GM21447 (cell line): ENCODE measurements at regions not wholly inside any gene's neighbourhood (a gene's known extent, or its start where the extent isn't known, plus 50 kb on each side); places are given as distances from the start of the nearest gene placed in this dataset.

ENCODE experiments used
- ATAC-seq: cut with Tn5 transposase; IDR thresholded peaks from one replicate; pipeline ENCODE4 v1.9.1; 2021; ENCODE audit not compliant: unreplicated experiment

DNA sequence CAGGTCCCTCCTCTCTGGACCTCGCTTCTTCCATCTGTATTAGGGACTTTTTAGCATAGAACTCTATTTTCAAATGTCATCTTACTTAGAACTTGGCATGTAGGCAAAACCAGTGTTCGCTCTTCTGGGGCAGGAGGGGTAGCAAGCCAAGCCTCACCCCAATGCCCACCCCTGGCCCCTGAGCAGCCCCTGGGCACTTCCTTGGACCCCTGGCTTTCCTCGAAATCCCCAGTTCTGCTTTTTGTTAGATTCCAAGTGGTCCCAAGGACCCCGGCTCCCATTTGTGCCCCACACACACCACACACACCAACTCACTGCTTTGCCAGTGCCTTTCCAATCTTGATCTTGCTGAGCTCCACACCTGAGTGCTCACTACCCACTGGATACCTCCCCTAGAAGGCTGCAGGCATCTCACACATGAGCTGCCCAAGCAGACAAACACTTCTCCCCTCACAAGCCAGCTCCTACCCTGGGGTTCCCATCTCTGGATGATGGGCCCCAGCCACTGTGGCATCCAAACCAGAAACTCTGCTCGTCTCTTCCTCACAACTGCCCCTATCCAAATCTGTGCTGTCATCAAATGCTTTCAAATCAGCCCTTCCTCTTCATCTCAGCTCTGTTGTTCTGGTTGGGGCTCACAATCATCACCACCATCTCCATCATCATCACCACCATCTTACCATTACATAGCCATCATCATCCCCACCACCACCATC is 167.9 kb upstream of the ZMIZ1 start:
- no peak for ATAC-seq

- ATAC-seq, result no peak
Observed at GRCh38 chr10:78901694-78902093, 167.1 kb upstream of the ZMIZ1 start.

DNA sequence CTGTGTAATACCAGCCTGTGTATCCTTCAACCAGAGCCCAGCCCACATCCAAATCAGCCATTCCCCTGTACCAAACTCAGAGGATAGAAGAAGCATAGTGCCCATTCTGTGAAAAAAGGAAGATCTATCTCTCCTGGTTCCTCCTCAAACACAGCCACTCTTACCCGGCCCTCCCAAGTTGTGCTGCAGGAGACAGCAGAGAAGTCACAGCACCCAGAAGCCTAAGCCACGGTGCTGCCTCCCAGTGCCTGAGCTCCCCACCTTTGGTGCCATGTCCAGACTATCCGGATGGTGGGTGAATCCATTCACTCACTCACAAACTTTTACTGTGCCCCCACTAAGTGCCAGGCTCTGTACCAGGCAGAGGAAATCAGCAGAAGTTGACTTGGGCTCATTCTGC is 166.0 kb upstream of the ZMIZ1 start:
- no peak for ATAC-seq

DNA sequence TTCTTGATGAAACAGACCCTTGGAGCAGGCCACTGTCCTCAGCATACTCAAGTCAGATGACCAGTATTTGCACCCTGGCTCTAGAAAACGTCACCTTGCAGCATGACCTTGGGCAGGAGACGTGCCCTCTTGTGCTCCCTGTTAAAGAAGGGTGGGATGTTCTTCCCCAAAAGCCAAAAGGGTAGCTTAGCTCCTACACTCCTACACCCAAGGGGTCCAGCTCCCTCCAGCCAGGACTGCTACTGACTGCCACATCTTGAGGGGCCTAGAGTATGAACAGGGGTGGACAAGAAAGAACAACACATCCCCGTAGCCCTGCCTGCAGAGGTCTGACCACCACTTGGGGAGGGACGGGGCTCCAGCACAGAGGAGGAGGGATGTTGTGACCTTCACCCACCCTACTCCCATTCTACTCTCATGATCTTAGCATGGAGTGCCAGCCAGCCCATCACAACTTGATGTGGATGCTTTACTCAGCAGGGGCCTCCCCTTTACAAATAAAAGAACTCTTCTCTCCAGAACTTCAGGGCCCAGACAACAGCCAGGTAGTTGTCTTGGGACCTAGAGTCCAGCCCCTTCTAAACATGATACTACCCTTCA is 165.3 kb upstream of the ZMIZ1 start:
- ATAC-seq, result no peak

GRCh38 chr10:78904196-78904595 is 164.6 kb upstream of the ZMIZ1 start:
- ATAC-seq, result no peak

- no peak for ATAC-seq
Observed at GRCh38 chr10:78905015-78905956, 163.5 kb upstream of the ZMIZ1 start.

DNA sequence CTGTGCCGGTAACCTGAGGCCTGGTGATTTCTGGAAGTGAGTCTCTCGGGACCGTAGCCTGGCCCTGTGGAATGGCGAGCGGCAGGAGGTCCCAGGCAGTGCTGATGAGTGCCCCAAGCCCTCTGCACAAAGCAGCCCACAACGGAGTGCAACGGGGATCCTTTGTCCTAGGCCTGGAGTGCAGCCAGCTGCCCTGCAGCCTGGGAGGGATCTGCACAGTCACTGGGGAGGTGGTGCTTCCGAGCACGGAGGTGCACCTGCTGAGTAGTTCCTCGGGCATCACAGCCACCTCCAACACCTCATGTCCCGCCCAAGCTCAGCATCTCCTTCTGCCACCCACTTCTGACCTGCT is 162.8 kb upstream of the ZMIZ1 start:
- no peak for ATAC-seq

DNA sequence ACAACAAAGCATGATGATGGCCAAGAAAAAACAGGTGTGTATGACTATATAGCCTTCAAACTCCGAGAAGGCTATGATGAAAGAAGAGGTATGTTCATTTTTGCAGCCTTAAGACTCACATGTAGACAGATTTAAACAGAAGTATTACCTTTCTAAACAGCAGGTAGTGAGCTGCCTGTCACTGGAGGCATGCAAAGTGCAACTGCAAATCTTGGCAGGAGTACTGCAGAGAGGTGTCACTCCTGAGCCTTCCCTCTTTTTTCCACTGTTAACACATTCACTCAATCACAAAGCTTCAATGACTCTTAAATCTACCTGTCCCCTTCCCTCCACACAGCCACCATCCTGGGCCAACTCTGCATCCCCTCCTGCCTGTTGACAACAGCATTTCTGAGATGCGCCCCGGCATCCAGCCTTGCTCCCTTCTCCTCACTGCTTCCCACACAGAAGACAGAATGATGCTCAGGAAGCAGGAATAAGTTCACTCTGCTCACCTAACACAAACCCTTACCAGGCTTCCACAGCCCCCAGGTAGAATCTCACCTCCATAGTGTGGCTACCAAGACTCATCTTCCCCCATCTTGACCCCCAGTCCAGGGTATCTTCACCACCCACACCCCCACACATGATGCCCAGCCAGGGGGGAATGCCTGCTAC is 161.9 kb upstream of the ZMIZ1 start:
- ATAC-seq, result no peak

DNA sequence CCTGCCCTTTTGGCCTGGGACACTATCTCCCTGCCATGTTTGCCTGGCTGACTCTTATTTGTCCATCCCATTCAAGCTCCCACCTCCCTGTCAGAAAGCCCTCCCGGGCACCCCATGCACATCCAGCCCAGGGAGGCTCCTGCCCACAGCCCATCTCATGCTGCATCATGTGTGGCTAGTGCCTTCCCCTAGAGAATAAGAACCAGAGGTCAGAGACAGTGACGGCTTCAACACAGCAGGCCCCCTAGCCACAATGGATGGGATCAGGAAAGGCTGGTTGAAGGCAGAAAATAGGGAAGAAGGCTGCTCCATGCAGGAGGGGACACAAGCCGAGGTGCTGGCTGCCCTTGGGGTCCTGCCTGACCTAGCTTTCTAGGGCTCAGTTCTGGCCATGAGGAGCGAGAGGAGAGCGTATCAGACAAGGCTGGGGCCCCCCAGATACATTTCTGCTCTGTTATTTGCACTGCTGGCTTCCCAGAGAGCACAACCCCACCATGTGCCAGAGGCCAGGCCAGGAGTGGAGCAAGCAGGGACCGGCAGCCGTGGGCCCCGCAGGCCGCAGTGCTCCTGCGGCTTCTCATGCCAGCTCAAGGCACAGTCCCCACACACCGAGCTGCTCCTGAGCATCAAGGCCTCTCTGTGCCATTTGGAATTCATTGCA is 161.1 kb upstream of the ZMIZ1 start:
- ATAC-seq, result no peak

GRCh38 chr10:78909221-78909620 is 159.5 kb upstream of the ZMIZ1 start:
- no peak for ATAC-seq

GRCh38 chr10:78910021-78910420 is 158.7 kb upstream of the ZMIZ1 start:
- ATAC-seq, result no peak

DNA sequence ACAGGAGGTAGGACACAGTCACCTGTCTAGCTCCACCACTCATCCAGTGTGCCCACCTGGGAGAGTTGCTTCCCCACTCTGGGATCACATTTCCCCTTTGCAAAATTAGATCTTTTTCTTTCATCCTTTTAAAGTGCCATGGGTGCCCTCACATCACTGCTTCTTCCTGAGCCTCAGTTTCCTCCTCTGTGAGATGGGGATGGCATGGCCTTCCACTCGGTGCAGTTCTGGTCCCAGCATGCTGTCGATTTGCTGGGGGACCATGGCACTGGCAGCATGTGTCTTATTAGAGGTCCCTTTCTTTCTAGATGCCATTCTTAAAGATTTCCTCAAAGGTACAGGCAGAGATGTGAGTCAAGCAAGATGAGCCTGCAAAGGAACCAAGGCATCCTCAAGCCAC is 158.3 kb upstream of the ZMIZ1 start:
- ATAC-seq, result no peak

DNA sequence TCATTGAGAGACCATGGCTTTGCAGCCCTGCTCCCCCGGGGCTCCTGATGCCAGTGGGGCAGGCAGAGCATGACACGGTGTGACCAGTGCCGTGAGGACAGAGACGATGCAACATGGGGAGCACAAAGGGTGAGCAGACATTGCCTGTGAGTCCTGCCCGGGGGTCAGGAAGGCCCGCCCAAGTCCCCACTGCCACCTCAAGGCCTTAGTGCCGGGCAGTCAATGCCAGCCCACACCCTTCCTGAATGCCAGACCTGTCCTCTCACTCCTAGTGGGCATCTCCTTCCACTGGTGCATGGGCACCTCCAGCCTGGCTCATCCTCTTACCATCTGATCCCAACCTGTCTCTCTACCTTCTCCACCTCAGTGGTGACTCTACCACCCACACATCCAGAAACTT is 157.9 kb upstream of the ZMIZ1 start:
- ATAC-seq, result no peak

DNA sequence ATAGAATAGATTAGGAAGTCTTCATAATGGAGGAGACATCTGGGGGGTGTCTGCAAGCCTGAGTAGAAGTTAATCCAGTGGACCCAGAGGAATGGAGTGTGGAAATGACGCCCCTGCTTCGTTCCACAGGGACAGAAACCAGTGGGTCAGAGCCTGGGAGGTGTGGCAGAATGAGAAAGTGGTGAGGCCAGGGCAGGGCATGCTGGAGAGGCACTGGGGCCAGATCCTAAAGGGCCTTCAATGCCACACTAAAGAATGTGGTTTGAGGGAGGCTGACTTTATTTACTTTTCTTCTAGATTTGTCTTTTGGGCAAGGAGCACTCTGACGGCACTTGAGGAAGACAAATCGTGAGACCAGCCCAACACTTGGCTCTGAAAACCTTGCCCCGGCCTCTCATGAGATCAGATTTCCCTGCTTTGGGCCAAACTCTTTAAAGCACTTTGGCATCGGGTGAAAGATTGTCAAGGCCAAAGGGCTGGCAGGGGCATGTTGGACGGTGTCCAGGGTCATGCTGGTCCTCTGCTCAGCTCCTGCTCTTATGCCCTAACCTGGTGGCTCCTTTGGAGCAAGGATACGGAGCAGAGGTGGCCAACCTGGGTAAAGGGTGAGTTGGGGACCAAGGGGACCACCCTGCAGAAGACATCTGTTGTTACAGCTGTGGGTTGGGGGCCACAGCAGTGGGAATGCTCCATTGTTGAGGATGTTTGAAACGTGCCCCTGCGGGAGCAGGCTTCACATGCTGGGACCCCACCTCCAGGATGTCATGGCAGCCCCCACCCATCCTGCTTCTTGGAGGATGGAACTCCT is 157.0 kb upstream of the ZMIZ1 start:
- no peak for ATAC-seq

DNA sequence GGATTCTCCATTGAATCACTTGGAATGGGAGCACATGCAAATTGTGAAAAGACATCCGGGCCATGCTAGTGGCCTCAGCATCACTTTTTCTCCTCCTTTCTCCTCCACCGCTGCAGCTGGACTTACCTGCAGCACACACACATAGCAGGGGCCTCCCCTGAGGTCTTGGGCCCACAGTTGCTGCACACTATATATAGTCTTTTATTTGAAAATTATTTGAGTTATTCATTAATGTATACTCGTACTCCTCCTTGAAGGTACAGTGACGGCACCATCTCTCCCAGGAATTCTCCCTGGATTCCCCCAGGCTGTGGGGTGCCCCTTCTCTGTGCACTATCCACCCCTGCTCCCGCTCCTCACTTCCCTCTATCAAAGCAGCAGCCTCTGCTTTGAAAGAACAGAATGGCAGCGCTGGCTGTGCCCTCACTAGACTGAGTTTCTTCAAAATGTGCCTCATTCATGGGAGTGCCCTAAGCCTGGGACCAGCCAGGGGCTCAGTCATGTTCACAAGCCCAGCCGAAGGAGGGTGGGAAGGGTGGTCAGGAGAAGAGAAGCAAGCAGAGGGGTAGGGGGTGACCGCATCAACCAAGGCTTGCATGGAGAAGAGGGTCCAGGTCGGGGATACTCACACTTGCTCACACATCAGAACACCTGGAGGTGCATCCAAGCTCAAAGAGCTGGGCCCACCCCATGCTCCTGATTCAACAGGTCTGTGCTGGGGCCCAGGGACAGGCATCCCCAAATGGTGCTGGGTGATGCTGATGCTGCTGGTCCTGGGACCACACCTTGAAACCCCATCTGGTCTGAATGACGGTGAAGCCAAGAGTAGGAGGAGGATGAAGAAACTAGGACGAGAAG is 156.2 kb upstream of the ZMIZ1 start:
- ATAC-seq, result no peak

DNA sequence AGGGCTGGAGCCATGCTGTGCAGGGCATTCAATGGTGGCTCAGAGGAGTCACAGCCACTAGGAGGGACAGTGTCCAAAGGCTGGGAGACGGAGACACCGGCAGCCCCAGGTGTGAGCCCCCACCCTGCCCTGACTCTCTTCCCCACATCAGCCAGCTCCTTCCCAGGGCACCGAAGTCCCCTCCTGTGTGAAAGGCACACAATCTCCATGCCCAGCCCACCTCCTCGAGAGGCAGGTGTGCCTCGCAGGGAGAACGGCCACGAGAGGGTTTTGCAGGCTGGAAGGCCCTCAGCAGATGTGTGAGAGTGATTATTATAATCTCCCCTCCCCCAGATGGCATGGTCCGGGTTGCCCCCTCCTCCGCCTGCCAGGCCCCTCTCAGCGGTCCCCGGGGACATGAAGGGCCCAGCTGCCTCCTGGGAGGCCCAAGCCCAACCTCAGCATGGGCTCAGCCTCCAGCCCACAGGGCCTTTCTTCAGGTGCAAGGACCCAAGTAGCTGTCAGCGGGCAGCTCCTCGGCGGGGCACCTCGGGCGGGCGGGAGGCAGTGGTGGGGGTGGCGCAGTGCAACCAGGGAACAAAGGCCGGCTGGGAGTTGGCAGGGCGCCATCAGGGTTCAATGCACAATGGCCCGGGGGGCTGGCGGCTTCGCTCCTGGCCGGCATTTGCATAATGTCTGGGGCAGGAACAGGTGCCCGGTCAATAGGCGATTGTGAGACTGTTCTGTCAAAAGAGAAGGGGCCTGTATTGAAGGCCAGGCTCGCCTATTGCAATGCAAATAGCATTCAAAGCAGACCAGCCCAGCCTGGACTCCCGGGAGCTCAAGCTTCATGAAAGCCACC is 155.3 kb upstream of the ZMIZ1 start:
- ATAC-seq, result no peak

DNA sequence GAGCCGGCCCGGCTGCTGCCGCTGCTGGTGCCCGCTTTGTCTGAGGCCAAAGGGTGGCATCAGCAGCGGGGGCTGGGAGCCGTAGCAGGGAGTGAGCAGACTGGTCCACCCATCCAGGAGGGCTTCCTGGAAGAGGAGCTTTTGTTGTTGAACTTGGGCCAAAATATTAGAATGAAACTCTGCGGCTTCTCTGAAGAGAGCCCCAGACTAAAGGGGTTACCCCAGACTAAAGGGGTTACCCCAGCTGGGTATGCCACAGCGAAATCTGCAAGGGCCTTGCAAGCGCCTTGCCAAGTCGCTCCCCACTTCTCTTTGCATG is 154.7 kb upstream of the ZMIZ1 start:
- no peak for ATAC-seq

DNA sequence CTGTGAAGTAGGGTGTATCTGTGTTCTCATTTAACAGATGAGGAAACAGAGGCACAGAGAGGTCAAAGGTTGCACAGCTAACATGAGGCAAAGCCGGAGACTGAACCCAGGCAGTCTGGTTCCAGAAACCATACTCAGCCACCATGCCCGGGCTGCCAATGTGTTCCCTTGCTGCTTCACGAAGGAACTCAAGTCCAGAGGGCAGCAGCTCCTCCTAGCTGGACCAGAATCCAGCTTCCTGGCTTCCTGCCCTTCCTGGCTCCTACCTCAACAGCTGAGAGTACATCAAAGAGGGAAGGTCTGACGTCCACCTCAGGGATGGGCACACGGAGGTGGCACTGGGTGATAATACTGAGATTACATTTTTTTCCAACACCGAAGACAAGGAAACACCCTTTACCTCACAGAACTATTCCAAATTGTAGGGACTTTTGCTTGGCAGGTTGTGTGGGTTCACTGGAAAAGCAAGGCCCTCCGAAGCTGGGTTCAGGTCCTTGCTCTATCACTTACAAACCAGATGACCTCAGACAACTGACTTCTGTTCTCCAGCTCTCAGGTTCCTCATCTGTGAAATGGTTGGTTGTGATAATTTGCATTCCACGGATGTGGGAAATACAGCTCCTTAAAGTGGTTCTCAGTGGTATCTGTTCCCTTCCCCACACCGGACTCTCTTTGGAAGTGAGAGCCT is 154.1 kb upstream of the ZMIZ1 start:
- no peak for ATAC-seq
